Naive thymus-derived CD8-positive, alpha-beta T cell (primary cell): ENCODE measurements at regions not wholly inside any gene's neighbourhood (a gene's known extent, or its start where the extent isn't known, plus 50 kb on each side); places are given as distances from the start of the nearest gene placed in this dataset.

Source experiments
- ATAC-seq, 2 donors: fragments of 150-1000 bp; cut with Tn5 transposase in 1 of 2; sonication (Bioruptor Pico), chemical (Tn5 transposase) in 1 of 2; 1 replicate in 1 of 2; 2 replicates in 1 of 2; pipeline ENCODE4 v1.10.0; 2021; ENCODE audit warnings: mild to moderate bottlenecking in 2 of 2, moderate library complexity in 2 of 2
- POLR2A ChIA-PET: fragments of 350-600 bp; sonication (Branson Sonifier 250); formaldehyde crosslinking; loops from one replicate; lab custom pipeline; 2021; ENCODE audit warnings: antibody characterized with exemption; lab: Charles Lee
- DNase-seq, 10 donors: peaks; one replicate each; pipeline versions ENCODE4 v3.0.0 to v3.0.0-alpha.2; 2020 to 2022
- H3K27ac Mint-ChIP-seq, 10 donors: one replicate each; pipeline ENCODE4 v1.8.0; 2020 to 2022; ENCODE audit warnings: mild to moderate bottlenecking in 10 of 10, mixed read lengths in 10 of 10, moderate library complexity in 4 of 10, inconsistent platforms in 1 of 10
- H3K27me3 Mint-ChIP-seq, 5 donors: one replicate each; pipeline ENCODE4 v1.8.0; 2021 to 2022; ENCODE audit warnings: mixed read lengths in 5 of 5
- H3K36me3 Mint-ChIP-seq, 3 donors: one replicate each; pipeline ENCODE4 v1.8.0; 2020 to 2022; ENCODE audit warnings: mixed read lengths in 3 of 3, mild to moderate bottlenecking in 2 of 3, inconsistent platforms in 1 of 3
- H3K4me1 Mint-ChIP-seq, 4 donors: one replicate each; pipeline ENCODE4 v1.8.0; 2021 to 2022; ENCODE audit warnings: mixed read lengths in 4 of 4
- H3K4me3 Mint-ChIP-seq, 10 donors: one replicate each; pipeline ENCODE4 v1.8.0; 2020 to 2022; ENCODE audit warnings: mild to moderate bottlenecking in 10 of 10, mixed read lengths in 10 of 10, moderate library complexity in 6 of 10, inconsistent platforms in 1 of 10
- H3K9me3 Mint-ChIP-seq, 9 donors: one replicate each; pipeline ENCODE4 v1.8.0; 2020 to 2022; ENCODE audit warnings: mixed read lengths in 9 of 9, mild to moderate bottlenecking in 3 of 9, inconsistent platforms in 1 of 9, moderate library complexity in 1 of 9

GRCh38 chr1:221641811-221642210 is 100.1 kb downstream of the DUSP10 start:
- H3K4me1 Mint-ChIP-seq: peaks cover 0 to 9% (median 0%) of the 10 kb centered on the region in 4 donors
- H3K27ac Mint-ChIP-seq: no peak overlapping the region
- peaks cover 0 to 5% (median 0%) of the 10 kb centered on the region in 5 donors for H3K27me3 Mint-ChIP-seq
- no peak for DNase-seq
- POLR2A ChIA-PET: no interaction called here
- H3K9me3 Mint-ChIP-seq: no peaks in the 10 kb centered on the region
- no peaks in the 10 kb centered on the region for H3K36me3 Mint-ChIP-seq
- no peak overlapping the region for H3K4me3 Mint-ChIP-seq
- ATAC-seq: no peak

DNA sequence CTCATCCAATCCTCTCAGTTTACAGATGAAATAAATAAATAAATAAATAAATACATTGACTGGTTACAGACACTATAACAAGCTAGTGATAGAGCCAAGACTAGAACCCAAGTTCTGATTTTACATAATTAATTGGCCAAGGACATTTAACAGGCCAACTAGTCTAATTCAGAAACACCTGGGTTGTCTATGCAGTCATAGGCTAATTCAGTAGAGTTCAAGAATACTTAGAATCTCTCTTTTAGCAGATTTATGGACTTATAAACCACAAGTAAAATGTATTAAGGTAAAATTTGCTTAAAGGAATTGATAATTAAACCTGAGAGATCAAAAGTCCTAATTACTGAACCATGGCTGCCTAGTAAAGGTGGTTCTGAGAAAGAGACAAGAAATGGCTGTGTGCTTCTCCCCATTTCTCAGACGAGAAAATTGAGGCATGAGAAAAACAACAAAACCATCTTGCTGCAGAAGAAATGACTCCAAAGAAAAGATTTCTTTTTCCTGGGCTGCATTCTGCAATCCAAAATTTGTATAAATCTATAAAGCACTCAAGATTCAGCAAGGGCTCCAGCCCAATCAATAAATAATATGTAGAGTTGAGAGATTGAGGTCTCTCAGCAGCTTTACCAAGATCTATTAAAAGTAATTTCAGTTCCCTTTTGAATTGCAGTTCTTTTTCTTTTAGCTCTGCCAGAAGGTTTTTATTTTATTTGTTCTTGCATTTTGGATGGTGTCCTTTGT is 98.3 kb downstream of the DUSP10 start:
- Mint-ChIP-seq H3K36me3 (no peaks in the 10 kb centered on the region), H3K9me3 (peaks cover 0 to 3% (median 0%) of the 10 kb centered on the region in 9 donors), H3K27ac (no peak overlapping the region), H3K4me3 (no peak overlapping the region), H3K27me3 (peaks cover 0 to 5% (median 0%) of the 10 kb centered on the region in 5 donors), H3K4me1 (peaks cover 0 to 9% (median 0%) of the 10 kb centered on the region in 4 donors)
- DNase-seq: no peak
- POLR2A ChIA-PET: interaction anchor here (0.6 kb wide), 2 partner anchors 10 to 432 kb away, joined by 3 to 4 read pairs; no protein-coding TSS in a partner anchor
- no peak for ATAC-seq

DNA sequence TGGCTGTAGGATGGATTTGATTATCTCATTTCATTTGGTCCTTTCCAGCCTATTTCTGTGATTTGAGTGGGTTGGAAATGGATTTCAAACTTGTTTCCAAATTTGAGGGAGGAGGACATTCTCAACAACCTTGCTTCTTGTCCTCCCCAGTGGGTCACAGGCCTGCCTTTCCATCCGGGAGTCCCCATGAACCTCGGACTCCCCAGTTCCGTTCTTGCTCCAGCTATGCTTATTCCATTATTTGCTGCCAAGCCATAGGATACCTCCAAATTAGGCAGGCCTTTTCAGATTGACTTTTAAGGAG is 97.8 kb downstream of the DUSP10 start:
- peaks cover 0 to 3% (median 0%) of the 10 kb centered on the region in 9 donors for H3K9me3 Mint-ChIP-seq
- ATAC-seq: no peak
- H3K27ac Mint-ChIP-seq: no peak overlapping the region
- POLR2A ChIA-PET: no interaction called here
- H3K4me3 Mint-ChIP-seq: no peak overlapping the region
- no peaks in the 10 kb centered on the region for H3K36me3 Mint-ChIP-seq
- H3K27me3 Mint-ChIP-seq: peaks cover 0 to 5% (median 0%) of the 10 kb centered on the region in 5 donors
- H3K4me1 Mint-ChIP-seq: peaks cover 0 to 9% (median 0%) of the 10 kb centered on the region in 4 donors
- DNase-seq: no peak

GRCh38 chr1:221644663-221645258 is 97.1 kb downstream of the DUSP10 start:
- ATAC-seq: no peak
- H3K36me3 Mint-ChIP-seq: no peaks in the 10 kb centered on the region
- POLR2A ChIA-PET: no interaction called here
- peaks cover 0 to 9% (median 0%) of the 10 kb centered on the region in 4 donors for H3K4me1 Mint-ChIP-seq
- H3K27ac Mint-ChIP-seq: no peak overlapping the region
- peaks cover 0 to 5% (median 0%) of the 10 kb centered on the region in 5 donors for H3K27me3 Mint-ChIP-seq
- H3K4me3 Mint-ChIP-seq: no peak overlapping the region
- DNase-seq: no peak
- peaks cover 0 to 3% (median 0%) of the 10 kb centered on the region in 9 donors for H3K9me3 Mint-ChIP-seq

GRCh38 chr1:221648201-221648600 is 93.7 kb downstream of the DUSP10 start:
- DNase-seq (no peak), ATAC-seq (no peak)
- Mint-ChIP-seq H3K9me3 (peaks cover 0 to 3% (median 0%) of the 10 kb centered on the region in 9 donors), H3K27ac (no peak overlapping the region), H3K27me3 (peaks cover 0 to 4% (median 0%) of the 10 kb centered on the region in 5 donors), H3K36me3 (no peaks in the 10 kb centered on the region), H3K4me1 (peaks cover 0 to 9% (median 0%) of the 10 kb centered on the region in 4 donors), H3K4me3 (no peak overlapping the region)
- POLR2A ChIA-PET: no interaction called here
